K562 (cell line): ENCODE measurements at regions not wholly inside any gene's neighbourhood (a gene's known extent, or its start where the extent isn't known, plus 50 kb on each side); places are given as distances from the start of the nearest gene placed in this dataset.

Experiments
- CBX2 ChIP-seq: fragments of 200-600 bp; sonication (generic); IDR thresholded peaks from one replicate; pipeline ENCODE4 v1.6.1; 2012; ENCODE audit warnings: mild to moderate bottlenecking, low read length, inconsistent platforms; ENCODE audit not compliant: insufficient read depth, poor library complexity, severe bottlenecking
- NUFIP1 ChIP-seq: fragments of 450-650 bp; IDR thresholded peaks from 2 replicates; pipeline ENCODE4 v1.6.1; 2018; ENCODE audit not compliant: partially characterized antibody
- POLR2B ChIP-seq: fragments of 450-650 bp; IDR thresholded peaks from 2 replicates; pipeline ENCODE4 v1.6.1; 2018; ENCODE audit warnings: low read depth; ENCODE audit not compliant: partially characterized antibody
- TFAM ChIP-seq: fragments of 250-450 bp; sonication (Bioruptor Pico); conservative IDR thresholded peaks from 2 replicates; pipeline ENCODE4 v1.5.0; 2021; ENCODE audit warnings: mild to moderate bottlenecking, moderate library complexity
- TSHZ1 ChIP-seq: fragments of 250-450 bp; sonication (Bioruptor Pico); IDR thresholded peaks from 2 replicates; pipeline ENCODE4 v1.4.0; 2020; ENCODE audit warnings: mild to moderate bottlenecking, moderate library complexity
- ZBTB49 ChIP-seq: sonication (generic); formaldehyde crosslinking; IDR thresholded peaks from 2 replicates; pipeline ENCODE4 v1.8.0; 2022; ENCODE audit warnings: missing genetic modification reagents, mild to moderate bottlenecking, borderline replicate concordance
- ZNF695 ChIP-seq: fragments of 450-650 bp; formaldehyde crosslinking; IDR thresholded peaks from 2 replicates; pipeline ENCODE4 v1.4.0; 2020; ENCODE audit warnings: mild to moderate bottlenecking, moderate library complexity

- TF ChIP-seq NUFIP1 (no peak), POLR2B (no peak), TSHZ1 (CRISPR knock-in tag) (no peak), CBX2 (no peak), ZNF695 (CRISPR knock-in tag) (no peak), ZBTB49 (CRISPR knock-in tag) (no peak), TFAM (CRISPR knock-in tag) (no peak)
These were observed 347.7 kb upstream of the ARPP21 start (continued) for GRCh38 chr3:35291471-35292236.
